ENCODE measurements at regions not wholly inside any gene's neighbourhood (a gene's known extent, or its start where the extent isn't known, plus 50 kb on each side); places are given as distances from the start of the nearest gene placed in this dataset.
"Not testable (repeated sequence)": the region's sequence is repeated elsewhere in the genome, so short reads cannot be mapped to it uniquely, and the experiment has no call there.

- no peak for FAIRE-seq
These were observed 264.0 kb downstream of the CTH start for GRCh38 chr1:70674941-70675685.

DNA sequence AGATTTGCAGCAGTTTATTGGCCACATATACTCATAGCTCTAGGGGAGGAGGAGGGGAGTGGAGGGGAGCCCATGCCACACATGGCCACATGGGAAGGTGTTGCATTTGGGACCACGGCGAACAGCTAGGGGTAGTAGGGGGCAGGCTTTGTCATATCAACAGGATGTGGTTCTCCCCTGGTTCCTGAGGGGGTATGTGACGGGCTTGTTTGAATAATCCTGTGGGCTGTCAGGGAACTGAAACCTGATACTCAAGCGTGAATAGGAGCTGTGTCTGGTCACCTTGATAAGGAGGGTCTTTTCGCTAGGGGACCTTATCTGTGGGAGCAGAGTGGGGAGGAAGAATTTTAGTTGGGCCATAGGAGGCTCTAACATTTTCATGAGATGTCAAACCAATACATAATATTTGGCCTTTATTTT, 264.7 kb downstream of the CTH start:
- FAIRE-seq = no peak

DNA sequence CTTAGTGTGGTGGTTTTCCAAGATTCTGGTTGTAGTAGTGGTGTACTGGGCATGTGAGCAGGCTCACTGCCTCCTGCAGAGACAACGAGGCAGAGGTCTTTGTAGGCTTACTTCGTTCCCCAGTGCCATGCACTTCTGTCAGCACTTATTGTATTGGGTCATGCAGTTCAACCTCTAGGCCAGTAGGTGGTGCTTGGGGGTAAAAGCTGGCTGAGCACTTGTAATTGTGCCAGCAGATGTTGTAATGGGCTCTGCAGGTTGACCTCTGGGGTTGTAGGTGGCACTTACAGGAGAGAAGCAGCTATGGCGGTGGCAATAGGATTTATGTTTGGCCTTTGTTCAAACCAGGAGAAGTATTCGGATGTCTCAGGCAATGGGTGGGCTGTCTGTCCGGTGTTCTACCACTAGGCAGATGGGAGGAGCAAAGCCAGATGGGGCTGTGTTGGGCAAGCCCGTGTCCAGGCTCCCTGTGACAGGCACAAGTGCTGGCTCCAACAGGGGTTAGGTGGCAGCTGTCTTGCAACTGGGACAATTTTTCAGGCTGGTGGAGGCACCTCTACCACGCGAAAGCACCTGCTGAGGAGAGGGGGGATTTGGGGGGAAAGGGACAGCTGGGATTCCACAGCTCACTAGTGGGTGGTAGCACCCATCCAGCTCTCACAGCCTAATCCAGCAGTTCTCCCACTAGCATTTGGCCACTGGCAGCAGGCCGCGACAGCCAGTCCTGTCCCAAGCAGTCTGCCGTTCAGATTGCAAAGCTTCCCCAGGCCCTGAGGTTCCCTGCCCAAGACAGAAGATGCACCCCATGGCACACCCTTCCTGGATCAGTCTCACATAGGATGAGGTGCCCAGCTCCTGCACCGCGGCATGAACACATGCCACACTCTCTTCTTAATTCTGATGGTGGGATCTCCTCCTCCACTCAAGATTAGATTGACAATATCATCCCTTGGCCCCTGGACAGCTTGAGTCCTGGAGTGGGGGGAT, 274.5 kb downstream of the CTH start:
- no peak for FAIRE-seq

- FAIRE-seq = no peak
These were observed 277.5 kb downstream of the CTH start for GRCh38 chr1:70688580-70688979.

- FAIRE-seq = no peak
These were observed 295.4 kb downstream of the CTH start for GRCh38 chr1:70706381-70707037.

GRCh38 chr1:70707214-70707613, 296.1 kb downstream of the CTH start:
- FAIRE-seq = no peak

GRCh38 chr1:70714149-70714548, 303.1 kb downstream of the CTH start:
- no peak for FAIRE-seq

DNA sequence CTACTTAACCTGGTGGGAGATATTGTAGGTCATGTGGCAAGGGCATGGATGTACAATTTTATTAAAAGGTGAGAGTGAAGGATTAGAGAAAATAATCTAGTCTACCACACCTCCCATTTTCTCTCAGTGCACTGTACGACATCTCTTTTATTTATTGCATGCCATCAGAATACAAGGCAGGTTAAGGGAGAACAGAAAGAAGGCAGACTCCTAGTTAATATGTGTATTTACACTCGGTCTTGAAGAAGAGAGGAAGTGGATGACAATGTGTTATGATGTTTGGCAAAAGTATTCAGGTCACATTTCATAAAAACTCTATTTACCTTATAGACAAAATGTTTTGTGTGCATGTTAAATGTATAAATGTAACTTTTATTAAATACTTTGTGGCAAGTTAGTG, 306.1 kb downstream of the CTH start:
- FAIRE-seq = no peak

- no peak for FAIRE-seq
These were observed 306.6 kb downstream of the CTH start for GRCh38 chr1:70717656-70718055.

DNA sequence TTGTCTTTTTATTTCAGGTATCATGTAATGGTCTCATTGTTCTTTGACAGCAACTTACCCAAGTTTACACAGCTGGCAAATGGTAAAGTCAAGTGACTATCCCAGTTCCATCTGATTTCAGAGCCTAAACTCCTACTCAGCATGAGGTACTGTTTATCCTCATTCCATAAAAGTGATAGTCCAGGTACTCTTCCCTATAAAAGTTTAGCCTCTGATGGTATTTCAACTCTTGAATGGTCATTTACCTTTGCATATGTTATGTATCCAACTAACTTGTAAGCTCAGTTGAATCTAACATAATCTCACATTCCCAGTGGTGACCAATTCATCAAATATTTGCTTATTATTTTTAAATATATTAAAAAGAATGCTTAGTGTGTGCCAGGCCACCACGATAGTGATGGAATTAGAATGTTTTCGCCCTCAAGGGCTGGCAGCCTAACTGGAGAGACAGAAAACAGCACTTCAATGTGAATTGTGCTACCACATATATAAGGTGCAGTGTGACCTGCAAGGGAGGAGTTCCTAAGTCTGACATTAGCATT, 307.1 kb downstream of the CTH start:
- FAIRE-seq = no peak

DNA sequence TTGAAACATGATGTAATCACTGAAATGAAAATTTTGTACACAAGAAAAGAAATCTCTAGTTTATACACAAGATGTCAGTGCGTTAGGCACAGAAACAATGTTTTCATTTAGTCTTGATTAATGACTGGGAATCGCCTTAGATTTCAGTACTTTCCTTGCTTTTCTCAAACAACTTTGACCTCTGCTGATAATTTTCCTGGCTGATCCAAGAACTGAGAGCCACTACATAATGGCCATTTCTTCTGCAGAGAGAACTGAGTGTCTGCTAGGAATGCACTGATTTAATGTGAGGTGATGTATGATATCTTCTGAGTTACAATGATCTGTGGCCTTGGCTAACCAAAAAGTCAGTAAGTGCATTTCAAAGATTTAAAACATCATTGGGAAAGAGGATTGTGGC, 308.1 kb downstream of the CTH start:
- FAIRE-seq = no peak

- FAIRE-seq = no peak
These were observed 309.0 kb downstream of the CTH start for GRCh38 chr1:70720109-70720508.

DNA sequence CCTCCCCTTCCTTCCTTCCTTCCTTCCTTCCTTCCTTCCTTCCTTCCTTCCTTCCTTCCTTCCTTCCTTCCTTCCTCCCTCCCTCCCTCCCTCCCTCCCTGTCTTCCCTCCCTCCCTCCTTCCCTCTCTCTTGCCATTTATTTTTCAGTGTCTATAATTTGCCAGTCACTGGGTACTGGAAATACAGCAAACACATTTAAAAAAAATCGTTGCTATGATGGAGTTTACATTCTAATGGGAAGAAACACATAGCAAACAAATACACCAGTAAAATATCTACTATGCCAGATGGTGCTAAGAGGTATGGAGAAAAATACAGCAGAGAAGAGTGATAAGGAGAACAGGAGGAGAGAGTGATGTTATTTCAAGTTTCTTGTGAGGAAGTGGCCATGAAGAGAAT, 309.5 kb downstream of the CTH start:
- FAIRE-seq = no peak

DNA sequence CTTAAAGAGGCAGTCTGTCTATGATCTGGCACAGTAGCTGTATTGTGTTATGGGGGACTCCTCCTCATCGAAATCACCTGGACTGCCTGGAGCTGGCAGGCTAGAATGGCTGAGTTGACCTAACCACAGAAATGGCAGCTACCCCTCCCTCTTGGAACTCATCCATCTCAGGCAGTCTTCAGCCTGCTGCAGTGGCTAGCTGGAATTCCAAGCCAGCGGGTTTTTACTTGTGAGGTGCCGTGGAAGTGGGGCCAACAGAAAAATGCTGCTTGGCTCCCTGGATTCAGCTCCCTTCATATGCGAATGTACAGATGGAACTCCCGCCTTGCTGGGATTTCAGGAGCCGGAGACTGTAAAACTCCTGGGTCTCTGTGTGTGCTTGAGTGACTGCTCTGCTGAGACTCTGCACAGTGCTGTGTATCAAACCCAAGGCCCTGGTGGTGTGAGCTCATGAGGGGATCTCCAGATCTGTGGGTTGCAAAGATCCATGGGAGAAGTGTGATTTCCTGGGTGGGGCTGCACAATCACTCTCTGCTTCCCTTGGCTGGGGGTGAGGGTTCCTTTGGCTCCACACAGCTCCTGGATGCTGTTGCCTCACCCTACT, 316.9 kb downstream of the CTH start:
- no peak for FAIRE-seq

GRCh38 chr1:70736518-70736917, 311.1 kb downstream of the PTGER3 start:
- FAIRE-seq = not testable (repeated sequence)

DNA sequence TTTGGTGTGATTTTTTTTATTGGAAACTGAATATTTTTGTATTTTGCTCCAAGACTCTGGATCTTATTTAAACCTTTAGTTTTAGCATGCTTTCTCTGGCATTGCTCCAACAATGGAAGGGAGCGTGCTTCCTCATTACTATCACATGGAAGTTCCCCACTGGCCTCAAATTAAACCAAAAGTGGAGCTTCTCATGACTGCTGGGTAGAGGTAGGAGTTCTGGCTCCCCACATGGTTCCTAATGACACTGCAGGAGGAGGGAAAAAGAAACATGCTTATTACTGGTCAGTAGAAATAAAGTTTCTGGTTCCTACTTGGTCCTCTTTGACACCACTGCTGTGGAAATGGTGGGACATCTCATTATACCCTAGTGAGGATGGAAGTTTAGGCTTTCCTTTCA, 310.5 kb downstream of the PTGER3 start:
- FAIRE-seq = no peak

DNA sequence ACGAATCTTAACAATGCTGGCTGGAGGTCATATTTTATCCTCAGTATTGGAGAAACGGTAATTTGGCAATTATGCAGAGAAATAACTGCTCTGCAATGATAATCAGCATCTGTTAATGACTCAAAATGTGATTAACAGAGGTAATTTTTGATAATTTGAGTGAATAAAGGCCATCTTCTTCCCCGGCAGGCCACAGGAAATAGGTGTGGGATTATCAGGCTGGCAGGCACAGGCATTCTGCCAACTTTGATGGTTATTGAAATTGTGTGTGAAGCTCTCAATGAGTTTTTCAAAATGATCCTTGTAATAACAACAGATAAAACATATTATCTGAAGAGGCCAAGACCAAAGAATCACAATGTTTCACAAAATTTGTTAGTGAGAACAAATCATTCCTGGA, 309.0 kb downstream of the PTGER3 start:
- FAIRE-seq = no peak

GRCh38 chr1:70745199-70745598, 302.4 kb downstream of the PTGER3 start:
- no peak for FAIRE-seq

DNA sequence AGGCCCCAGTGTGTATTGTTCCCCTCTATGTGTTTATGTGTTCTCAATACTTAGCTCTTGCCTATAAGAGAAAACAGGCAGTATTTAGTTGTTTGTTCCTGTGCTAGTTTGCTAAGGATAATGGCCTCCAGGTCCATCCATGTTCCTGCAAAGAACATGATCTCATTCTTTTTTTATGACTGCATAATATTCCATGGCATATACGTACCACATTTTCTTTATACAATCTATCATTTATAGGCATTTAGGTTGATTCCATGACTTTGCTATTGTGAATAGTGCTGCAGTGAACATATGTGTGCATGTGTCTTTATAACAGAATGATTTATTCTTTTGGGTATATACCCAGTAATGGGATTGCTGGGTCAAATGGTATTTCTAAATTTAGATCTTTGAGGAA, 301.6 kb downstream of the PTGER3 start:
- FAIRE-seq = not testable (repeated sequence)

DNA sequence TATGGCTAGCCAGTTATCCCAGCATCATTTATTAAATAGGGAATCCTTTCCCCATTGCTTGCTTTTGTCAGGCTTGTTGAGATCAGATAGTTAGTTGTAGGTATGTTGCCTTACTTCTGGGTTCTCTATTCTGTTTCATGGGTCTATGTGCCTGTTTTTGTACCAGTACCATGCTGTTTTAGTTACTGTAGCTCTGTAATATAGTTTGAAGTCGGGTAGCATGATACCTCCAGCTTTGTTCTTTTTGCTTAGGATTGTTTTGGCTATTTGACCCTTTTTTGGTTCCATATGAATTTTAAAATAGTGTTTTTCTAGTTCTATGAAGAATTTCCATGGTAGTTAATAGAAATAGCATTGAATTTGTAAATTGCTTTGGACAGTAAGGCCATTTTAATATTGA, 300.5 kb downstream of the PTGER3 start:
- not testable (repeated sequence) for FAIRE-seq

GRCh38 chr1:70751676-70752287, 295.8 kb downstream of the PTGER3 start:
- not testable (repeated sequence) for FAIRE-seq

DNA sequence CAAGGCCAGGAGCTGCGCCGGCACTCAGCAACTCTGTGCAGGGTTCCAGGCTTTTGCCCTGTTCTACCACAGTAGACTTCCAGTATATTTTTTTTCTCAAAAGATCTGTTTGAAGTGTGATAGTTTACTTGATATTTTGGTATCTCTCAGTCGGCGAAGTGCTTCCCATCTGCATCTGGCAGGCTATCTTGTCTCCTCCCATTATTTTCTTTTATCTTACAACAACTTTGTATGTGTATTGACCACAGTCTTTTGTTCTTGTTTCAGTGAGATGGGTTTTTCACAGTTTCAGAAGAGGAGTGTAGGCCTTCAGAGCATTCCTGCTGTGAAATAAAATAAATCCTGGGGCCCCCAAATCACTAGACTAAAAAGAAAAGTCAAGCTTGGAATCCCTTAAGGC, 292.9 kb downstream of the PTGER3 start:
- FAIRE-seq = no peak
